Activated T-helper 1 cell treated with Interleukin-2 at 50 U/mL for 16 hours (primary cell): ENCODE measurements at regions not wholly inside any gene's neighbourhood (a gene's known extent, or its start where the extent isn't known, plus 50 kb on each side); places are given as distances from the start of the nearest gene placed in this dataset.
"Not testable (repeated sequence)": the region's sequence is repeated elsewhere in the genome, so short reads cannot be mapped to it uniquely, and the experiment has no call there.

Source experiments
- DNase-seq: peaks from one replicate; pipeline ENCODE4 v3.0.0-alpha.2; 2020; ENCODE audit warnings: low read depth

GRCh38 chr9:41839786-41840185 is 289.4 kb downstream of the CNTNAP3B start:
- DNase-seq, result not testable (repeated sequence)

- not testable (repeated sequence) for DNase-seq
Measured at GRCh38 chr9:41838953-41839352, 290.3 kb downstream of the CNTNAP3B start.

GRCh38 chr9:41838562-41838851 is 290.7 kb downstream of the CNTNAP3B start:
- not testable (repeated sequence) for DNase-seq

- not testable (repeated sequence) for DNase-seq
Measured at GRCh38 chr9:41837684-41838561, 291.3 kb downstream of the CNTNAP3B start.

GRCh38 chr9:41833108-41833507 is 296.1 kb downstream of the CNTNAP3B start:
- DNase-seq, result not testable (repeated sequence)

- DNase-seq, result not testable (repeated sequence)
Measured at GRCh38 chr9:41824723-41825122, 304.5 kb downstream of the CNTNAP3B start.

GRCh38 chr9:41802706-41803105 is 326.5 kb downstream of the CNTNAP3B start:
- DNase-seq, result not testable (repeated sequence)

GRCh38 chr9:41798684-41799083 is 330.5 kb downstream of the CNTNAP3B start:
- DNase-seq, result not testable (repeated sequence)

- not testable (repeated sequence) for DNase-seq
Measured at GRCh38 chr9:41790719-41791363, 338.4 kb downstream of the CNTNAP3B start.

GRCh38 chr9:41790007-41790406 is 339.2 kb downstream of the CNTNAP3B start:
- not testable (repeated sequence) for DNase-seq

GRCh38 chr9:41789387-41789786 is 339.8 kb downstream of the CNTNAP3B start:
- DNase-seq, result not testable (repeated sequence)

- not testable (repeated sequence) for DNase-seq
Measured at GRCh38 chr9:41787951-41788350, 341.3 kb downstream of the CNTNAP3B start.

GRCh38 chr9:41787270-41787669 is 342.0 kb downstream of the CNTNAP3B start:
- not testable (repeated sequence) for DNase-seq

GRCh38 chr9:41784006-41784405 is 345.2 kb downstream of the CNTNAP3B start:
- DNase-seq, result not testable (repeated sequence)

- not testable (repeated sequence) for DNase-seq
Measured at GRCh38 chr9:41783070-41783810, 346.0 kb downstream of the CNTNAP3B start.

GRCh38 chr9:41781899-41782298 is 347.3 kb downstream of the CNTNAP3B start:
- not testable (repeated sequence) for DNase-seq

- not testable (repeated sequence) for DNase-seq
Measured at GRCh38 chr9:41779897-41780406, 349.3 kb downstream of the CNTNAP3B start.

GRCh38 chr9:41779192-41779591 is 350.0 kb downstream of the CNTNAP3B start:
- DNase-seq, result not testable (repeated sequence)

- DNase-seq, result not testable (repeated sequence)
Measured at GRCh38 chr9:41778535-41779071, 350.6 kb downstream of the CNTNAP3B start.

GRCh38 chr9:41777536-41777935 is 351.7 kb downstream of the CNTNAP3B start:
- DNase-seq, result not testable (repeated sequence)

- DNase-seq, result not testable (repeated sequence)
Measured at GRCh38 chr9:41772541-41772940, 356.7 kb downstream of the CNTNAP3B start.

- DNase-seq, result not testable (repeated sequence)
Measured at GRCh38 chr9:41771693-41772092, 357.5 kb downstream of the CNTNAP3B start.
